ENCODE measurements at regions not wholly inside any gene's neighbourhood (a gene's known extent, or its start where the extent isn't known, plus 50 kb on each side); places are given as distances from the start of the nearest gene placed in this dataset.
"Not testable (repeated sequence)": the region's sequence is repeated elsewhere in the genome, so short reads cannot be mapped to it uniquely, and the experiment has no call there.

- no peak for DNase-seq (ENCODE audit: low read depth in 2 of 2)
- H3K4me3 ChIP-seq (replicated peaks in 1 of 2; ENCODE audit: low read depth in 2 of 2, low read length in 2 of 2), result no peak overlapping the region
- TF ChIP-seq, protein P1, sequence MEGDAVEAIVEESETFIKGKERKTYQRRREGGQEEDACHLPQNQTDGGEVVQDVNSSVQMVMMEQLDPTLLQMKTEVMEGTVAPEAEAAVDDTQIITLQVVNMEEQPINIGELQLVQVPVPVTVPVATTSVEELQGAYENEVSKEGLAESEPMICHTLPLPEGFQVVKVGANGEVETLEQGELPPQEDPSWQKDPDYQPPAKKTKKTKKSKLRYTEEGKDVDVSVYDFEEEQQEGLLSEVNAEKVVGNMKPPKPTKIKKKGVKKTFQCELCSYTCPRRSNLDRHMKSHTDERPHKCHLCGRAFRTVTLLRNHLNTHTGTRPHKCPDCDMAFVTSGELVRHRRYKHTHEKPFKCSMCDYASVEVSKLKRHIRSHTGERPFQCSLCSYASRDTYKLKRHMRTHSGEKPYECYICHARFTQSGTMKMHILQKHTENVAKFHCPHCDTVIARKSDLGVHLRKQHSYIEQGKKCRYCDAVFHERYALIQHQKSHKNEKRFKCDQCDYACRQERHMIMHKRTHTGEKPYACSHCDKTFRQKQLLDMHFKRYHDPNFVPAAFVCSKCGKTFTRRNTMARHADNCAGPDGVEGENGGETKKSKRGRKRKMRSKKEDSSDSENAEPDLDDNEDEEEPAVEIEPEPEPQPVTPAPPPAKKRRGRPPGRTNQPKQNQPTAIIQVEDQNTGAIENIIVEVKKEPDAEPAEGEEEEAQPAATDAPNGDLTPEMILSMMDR (IDR thresholded peaks at IDR 0.05; ENCODE audit: low read depth, low read length), result no peak
Observed at GRCh38 chr19:28544451-28545261, 668.3 kb downstream of the UQCRFS1 start.

DNA sequence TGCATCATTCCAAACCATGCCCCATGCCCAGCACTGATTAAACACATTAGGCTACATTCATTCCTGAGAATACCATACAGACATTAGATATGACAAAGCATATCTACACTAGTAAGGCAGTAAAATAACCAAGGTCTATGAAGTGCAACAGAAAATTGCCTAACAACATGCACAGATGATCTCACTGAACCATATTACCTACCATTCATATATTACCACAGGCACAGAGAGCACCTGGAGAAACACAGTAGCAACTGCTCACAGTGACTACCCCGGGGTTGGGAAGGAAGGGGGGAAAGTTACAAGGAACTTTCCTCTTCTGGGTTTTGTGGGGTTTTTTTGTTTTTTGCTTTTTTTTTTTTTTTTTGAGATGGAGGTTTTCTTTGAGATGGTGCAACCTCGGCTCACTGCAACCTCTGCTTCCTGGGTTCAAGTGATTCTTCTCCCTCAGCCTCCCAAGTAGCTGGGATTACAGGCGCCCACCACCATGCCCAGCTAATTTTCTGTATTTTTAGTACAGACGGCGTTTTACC lies 669.6 kb downstream of the UQCRFS1 start:
- no peak overlapping the region for H3K4me3 ChIP-seq (replicated peaks in 1 of 2; ENCODE audit: low read depth in 2 of 2, low read length in 2 of 2)
- no peak for DNase-seq (ENCODE audit: low read depth in 2 of 2)
- TF ChIP-seq, protein P1 (IDR thresholded peaks at IDR 0.05; ENCODE audit: low read depth, low read length), result no peak

DNA sequence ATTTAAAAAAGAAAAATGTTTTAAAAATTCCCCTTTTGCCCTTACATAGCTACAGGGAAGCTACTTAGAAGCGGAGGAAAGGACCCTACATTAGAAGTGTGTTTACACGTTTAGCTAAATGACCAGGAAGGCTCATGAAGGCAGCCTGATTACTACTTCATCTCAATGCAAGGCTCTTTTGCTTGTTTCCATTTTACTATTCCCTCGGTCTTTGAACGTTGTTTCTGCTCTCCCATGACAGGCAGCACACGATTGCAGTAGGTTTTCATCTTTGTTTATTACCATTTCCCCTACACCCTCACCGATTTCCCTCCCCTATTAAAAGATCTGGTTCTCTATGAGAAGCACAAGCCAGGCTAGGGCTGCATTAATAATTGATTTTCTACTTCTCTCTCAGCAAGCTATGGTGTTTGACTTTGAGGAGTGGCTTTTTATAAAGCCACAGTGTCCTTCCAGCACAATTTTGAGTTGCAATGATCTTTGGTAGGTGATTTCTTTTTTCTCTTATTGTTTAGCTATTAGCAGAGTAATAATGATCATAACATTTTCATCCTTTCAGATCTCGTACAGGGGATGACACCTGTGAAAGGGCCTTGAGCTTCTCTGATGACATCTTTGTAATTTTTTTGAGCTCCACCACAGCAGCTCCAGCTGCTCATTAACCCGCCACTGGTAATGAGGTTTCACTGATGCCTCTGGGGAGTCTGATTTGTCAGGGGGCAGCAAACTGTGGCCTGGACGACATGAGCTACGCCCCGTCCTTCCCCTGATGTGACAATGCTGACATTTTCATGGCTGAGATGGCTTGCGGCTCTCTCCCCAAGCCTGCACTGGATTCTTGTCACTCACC lies 670.3 kb downstream of the UQCRFS1 start:
- no peak overlapping the region for H3K4me3 ChIP-seq (replicated peaks in 1 of 2; ENCODE audit: low read depth in 2 of 2, low read length in 2 of 2)
- DNase-seq (ENCODE audit: low read depth in 2 of 2), result no peak

GRCh38 chr19:28541602-28542393 lies 671.2 kb downstream of the UQCRFS1 start:
- no peak overlapping the region for H3K4me3 ChIP-seq (replicated peaks in 1 of 2; ENCODE audit: low read depth in 2 of 2, low read length in 2 of 2)
- no peak for DNase-seq (ENCODE audit: low read depth in 2 of 2)
- TF ChIP-seq, protein P1 (IDR thresholded peaks at IDR 0.05; ENCODE audit: low read depth, low read length), result no peak

More for the DNA sequence above, 670.3 kb downstream of the UQCRFS1 start:
- TF ChIP-seq, protein P1 (IDR thresholded peaks at IDR 0.05; ENCODE audit: low read depth, low read length), result no peak

DNA sequence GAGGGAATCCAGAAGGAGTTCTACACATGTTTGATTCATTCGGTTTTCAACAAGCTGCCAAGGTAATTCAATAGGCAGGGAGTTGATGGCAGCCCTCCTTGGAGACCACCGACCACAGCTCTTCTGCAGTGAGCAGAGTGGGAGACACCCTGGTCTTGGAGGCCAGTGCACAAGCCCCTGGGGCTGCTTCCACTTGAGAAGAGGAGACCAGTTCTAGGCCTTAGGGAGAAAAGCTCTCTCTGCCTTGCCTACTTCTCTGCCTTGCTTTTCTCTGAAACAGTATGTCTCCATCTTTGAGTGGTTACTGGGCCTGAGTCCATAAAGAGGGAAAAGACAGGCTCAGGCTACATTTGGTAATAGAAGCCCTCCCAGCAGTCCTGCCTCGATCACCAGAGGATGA lies 671.9 kb downstream of the UQCRFS1 start:
- TF ChIP-seq, protein P1 (IDR thresholded peaks at IDR 0.05; ENCODE audit: low read depth, low read length), result no peak
- no peak for DNase-seq (ENCODE audit: low read depth in 2 of 2)
- no peak overlapping the region for H3K4me3 ChIP-seq (replicated peaks in 1 of 2; ENCODE audit: low read depth in 2 of 2, low read length in 2 of 2)

GRCh38 chr19:28540385-28540784 lies 672.6 kb downstream of the UQCRFS1 start:
- not testable (repeated sequence) for H3K4me3 ChIP-seq (replicated peaks in 1 of 2; ENCODE audit: low read depth in 2 of 2, low read length in 2 of 2); DNase-seq (ENCODE audit: low read depth in 2 of 2)

All from cardiac fibroblast (primary cell).